A673 (cell line): ENCODE measurements at regions not wholly inside any gene's neighbourhood (a gene's known extent, or its start where the extent isn't known, plus 50 kb on each side); places are given as distances from the start of the nearest gene placed in this dataset.

ENCODE experiments used
- CTCF ChIP-seq: fragments of 300-800, 200-600 bp; sonication (generic); conservative IDR thresholded peaks from 2 replicates; pipeline ENCODE4 v1.5.1; 2017; ENCODE audit warnings: low read depth, mild to moderate bottlenecking, antibody characterized with exemption, low read length, moderate library complexity, mixed read lengths
- EZH2 ChIP-seq: fragments of 200-600 bp; sonication (generic); IDR thresholded peaks from 2 replicates; pipeline ENCODE4 v1.6.1; 2017; ENCODE audit warnings: borderline replicate concordance, low read depth, mild to moderate bottlenecking, mixed read lengths, antibody characterized with exemption, low read length; ENCODE audit not compliant: poor library complexity, severe bottlenecking

- no peak for TF ChIP-seq CTCF
- no peak for TF ChIP-seq EZH2
Observed at GRCh38 chr2:155696571-155696970, 636.0 kb downstream of the NR4A2 start.
